Liver (tissue), 8 donors: ENCODE measurements at regions not wholly inside any gene's neighbourhood (a gene's known extent, or its start where the extent isn't known, plus 50 kb on each side); places are given as distances from the start of the nearest gene placed in this dataset.

Experiments used
- DNase-seq: peaks from one replicate; pipeline ENCODE4 v3.0.0-alpha.2; 2017; ENCODE audit warnings: low spot score
- H3K27ac ChIP-seq, 2 donors: one replicate each; pipeline ENCODE4 v1.7.0; 2013; ENCODE audit warnings: inconsistent platforms in 2 of 2, low read length in 2 of 2, control low read depth in 1 of 2, low read depth in 1 of 2, mild to moderate bottlenecking in 1 of 2
- H3K27me3 ChIP-seq, 4 donors: one replicate each; pipeline versions ENCODE4 v1.6.1 to v1.7.0; 2013; ENCODE audit warnings: low read length in 3 of 4, inconsistent platforms in 1 of 4, mild to moderate bottlenecking in 1 of 4, moderate library complexity in 1 of 4; ENCODE audit not compliant: control insufficient read depth in 4 of 4, insufficient read depth in 4 of 4
- H3K36me3 ChIP-seq, 4 donors: one replicate each; pipeline versions ENCODE4 v1.6.1 to v1.7.0; 2013; ENCODE audit warnings: low read length in 3 of 4, mild to moderate bottlenecking in 3 of 4, low read depth in 1 of 4, moderate library complexity in 1 of 4; ENCODE audit not compliant: control insufficient read depth in 4 of 4, insufficient read depth in 3 of 4
- H3K4me1 ChIP-seq, 4 donors: one replicate each; pipeline versions ENCODE4 v1.6.1 to v1.7.0; 2013; ENCODE audit warnings: low read length in 3 of 4, mild to moderate bottlenecking in 3 of 4, moderate library complexity in 1 of 4; ENCODE audit not compliant: control insufficient read depth in 4 of 4, insufficient read depth in 4 of 4
- H3K4me3 ChIP-seq, 3 donors: one replicate each; pipeline versions ENCODE4 v1.6.1 to v1.7.0; 2013; ENCODE audit warnings: low read length in 3 of 3, control low read depth in 1 of 3, low read depth in 1 of 3, mild to moderate bottlenecking in 1 of 3
- H3K9ac ChIP-seq, 2 donors: one replicate each; pipeline ENCODE4 v1.7.0; 2013; ENCODE audit warnings: low read length in 2 of 2, mild to moderate bottlenecking in 2 of 2, moderate library complexity in 2 of 2, control low read depth in 1 of 2, low read depth in 1 of 2
- H3K9me3 ChIP-seq, 4 donors: one replicate each; pipeline versions ENCODE4 v1.6.1 to v1.7.0; 2013; ENCODE audit warnings: low read length in 3 of 4; ENCODE audit not compliant: control insufficient read depth in 4 of 4
- CTCF ChIP-seq: fragments of 150-350 bp; IDR thresholded peaks from 2 replicates; pipeline ENCODE4 v1.5.1; 2017; ENCODE audit warnings: improper control_type of control experiment, low read depth, low read length; ENCODE audit not compliant: missing input control
- EGR1 ChIP-seq, 2 donors: IDR thresholded peaks; 2 replicates each; pipeline ENCODE4 v1.6.1; 2016 to 2018; ENCODE audit warnings: antibody characterized with exemption in 2 of 2, low read depth in 2 of 2
- FOXA1 ChIP-seq: IDR thresholded peaks from 2 replicates; pipeline ENCODE4 v1.6.1; 2016; ENCODE audit warnings: antibody characterized with exemption
- FOXA2 ChIP-seq: IDR thresholded peaks from 2 replicates; pipeline ENCODE4 v1.6.1; 2016; ENCODE audit warnings: antibody characterized with exemption
- GABPA ChIP-seq, 2 donors: IDR thresholded peaks in 1 of 2; conservative IDR thresholded peaks in 1 of 2; 2 replicates each; pipeline ENCODE4 v1.6.1; 2016; ENCODE audit warnings: antibody characterized with exemption in 2 of 2, mild to moderate bottlenecking in 1 of 2, moderate library complexity in 1 of 2
- HNF4A ChIP-seq, 2 donors: conservative IDR thresholded peaks; 2 replicates each; pipeline ENCODE4 v1.6.1; 2016; ENCODE audit warnings: antibody characterized with exemption in 2 of 2, mild to moderate bottlenecking in 2 of 2
- HNF4G ChIP-seq: IDR thresholded peaks from 2 replicates; pipeline ENCODE4 v1.6.1; 2016; ENCODE audit warnings: antibody characterized with exemption
- JUND ChIP-seq, 2 donors: IDR thresholded peaks; 2 replicates each; pipeline ENCODE4 v1.6.1; 2016; ENCODE audit warnings: antibody characterized with exemption in 2 of 2
- MAX ChIP-seq: IDR thresholded peaks from 2 replicates; pipeline ENCODE4 v1.6.1; 2016; ENCODE audit warnings: antibody characterized with exemption
- NR2F2 ChIP-seq: IDR thresholded peaks from 2 replicates; pipeline ENCODE4 v1.6.1; 2016; ENCODE audit warnings: antibody characterized with exemption
- RAD21 ChIP-seq, 2 donors: IDR thresholded peaks; 2 replicates each; pipeline ENCODE4 v1.6.1; 2016; ENCODE audit warnings: antibody characterized with exemption in 2 of 2, mild to moderate bottlenecking in 2 of 2
- REST ChIP-seq: IDR thresholded peaks from 2 replicates; pipeline ENCODE4 v1.6.1; 2016; ENCODE audit warnings: antibody characterized with exemption, mild to moderate bottlenecking
- RXRA ChIP-seq, 2 donors: IDR thresholded peaks; 2 replicates each; pipeline ENCODE4 v1.6.1; 2017 to 2018; ENCODE audit warnings: antibody characterized with exemption in 2 of 2, mild to moderate bottlenecking in 1 of 2
- SP1 ChIP-seq: IDR thresholded peaks from 2 replicates; pipeline ENCODE4 v1.6.1; 2018; ENCODE audit warnings: antibody characterized with exemption, mild to moderate bottlenecking
- TAF1 ChIP-seq: conservative IDR thresholded peaks from 2 replicates; pipeline ENCODE4 v1.6.1; 2016; ENCODE audit warnings: antibody characterized with exemption, mild to moderate bottlenecking
- YY1 ChIP-seq: IDR thresholded peaks from 2 replicates; pipeline ENCODE4 v1.6.1; 2016; ENCODE audit warnings: antibody characterized with exemption, mild to moderate bottlenecking
- WGBS: extraction: QIAGEN DNeasy Blood & Tissue Kit; methylation state at CpG from one replicate; pipeline ENCODE4 v1.1.7; 2013; 5-methylcytosine and 5-hydroxymethylcytosine counted together
- TF ChIP-seq, protein P1 (sequence below): IDR thresholded peaks from 2 replicates; pipeline ENCODE4 v1.6.1; 2016; ENCODE audit warnings: antibody characterized with exemption
- TF ChIP-seq, protein P2 (sequence below): IDR thresholded peaks from 2 replicates; pipeline ENCODE4 v1.6.1; 2016; ENCODE audit warnings: antibody characterized with exemption
- donor health status: healthy.
- donor health status: healthy.
- donor health status: healthy.
- donor health status: healthy.
- donor health status: healthy.

- Histone ChIP-seq H3K9ac (no peak overlapping the region), H3K4me1 (no peaks in the 10 kb centered on the region), H3K27me3 (no peaks in the 10 kb centered on the region), H3K4me3 (no peak overlapping the region), H3K9me3 (no peaks in the 10 kb centered on the region), H3K27ac (no peak overlapping the region), H3K36me3 (no peaks in the 10 kb centered on the region)
- WGBS: 94% methylated on average over 2 of the region's 2 CpGs
- DNase-seq: no peak
- TF ChIP-seq FOXA2 (no peak), HNF4A (conservative IDR thresholded peaks at IDR 0.05) (no peak), REST (no peak), NR2F2 (no peak), GABPA (IDR thresholded peaks at IDR 0.05 in 1 of 2, conservative IDR thresholded peaks at IDR 0.05 in 1 of 2) (no peak), JUND (IDR thresholded peaks at IDR 0.05) (no peak), MAX (no peak), TAF1 (no peak), RAD21 (IDR thresholded peaks at IDR 0.05) (no peak), FOXA1 (no peak), SP1 (no peak), YY1 (no peak), RXRA (IDR thresholded peaks at IDR 0.05) (no peak), HNF4G (no peak)
- TF ChIP-seq, protein P1, sequence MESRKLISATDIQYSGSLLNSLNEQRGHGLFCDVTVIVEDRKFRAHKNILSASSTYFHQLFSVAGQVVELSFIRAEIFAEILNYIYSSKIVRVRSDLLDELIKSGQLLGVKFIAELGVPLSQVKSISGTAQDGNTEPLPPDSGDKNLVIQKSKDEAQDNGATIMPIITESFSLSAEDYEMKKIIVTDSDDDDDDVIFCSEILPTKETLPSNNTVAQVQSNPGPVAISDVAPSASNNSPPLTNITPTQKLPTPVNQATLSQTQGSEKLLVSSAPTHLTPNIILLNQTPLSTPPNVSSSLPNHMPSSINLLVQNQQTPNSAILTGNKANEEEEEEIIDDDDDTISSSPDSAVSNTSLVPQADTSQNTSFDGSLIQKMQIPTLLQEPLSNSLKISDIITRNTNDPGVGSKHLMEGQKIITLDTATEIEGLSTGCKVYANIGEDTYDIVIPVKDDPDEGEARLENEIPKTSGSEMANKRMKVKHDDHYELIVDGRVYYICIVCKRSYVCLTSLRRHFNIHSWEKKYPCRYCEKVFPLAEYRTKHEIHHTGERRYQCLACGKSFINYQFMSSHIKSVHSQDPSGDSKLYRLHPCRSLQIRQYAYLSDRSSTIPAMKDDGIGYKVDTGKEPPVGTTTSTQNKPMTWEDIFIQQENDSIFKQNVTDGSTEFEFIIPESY: no peak
Observed at GRCh38 chr18:34623557-34623956, 86.5 kb upstream of the DTNA start.

DNA sequence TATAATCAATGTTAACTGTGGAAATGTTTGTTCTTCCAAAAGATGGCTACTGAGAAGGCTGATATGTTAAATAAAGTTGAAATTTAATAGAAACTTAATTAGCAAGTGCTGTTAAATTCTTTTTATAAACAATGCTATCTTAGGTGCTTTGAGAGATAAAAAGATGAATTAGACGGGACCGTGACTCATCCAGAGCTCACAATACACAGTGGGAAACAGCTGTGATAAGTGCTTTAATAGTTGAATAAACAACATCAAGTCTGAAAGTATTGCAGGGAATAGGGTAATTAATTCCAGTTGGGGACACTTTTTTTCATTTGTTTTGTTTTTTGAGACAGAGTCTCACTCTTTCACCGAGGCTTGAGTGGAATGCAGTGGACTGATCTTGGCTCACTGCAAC lies 85.5 kb upstream of the DTNA start:
- no peak overlapping the region for H3K4me3 ChIP-seq
- no peaks in the 10 kb centered on the region for H3K9me3 ChIP-seq
- WGBS: 79% methylated on average over 3 of the region's 3 CpGs
- H3K27ac ChIP-seq: no peak overlapping the region
- H3K4me1 ChIP-seq: no peaks in the 10 kb centered on the region
- TF ChIP-seq RAD21 (IDR thresholded peaks at IDR 0.05) (no peak), JUND (IDR thresholded peaks at IDR 0.05) (no peak), CTCF (no peak), RXRA (IDR thresholded peaks at IDR 0.05) (no peak), EGR1 (IDR thresholded peaks at IDR 0.05; ENCODE audit: low read depth in 2 of 2) (no peak), NR2F2 (no peak), MAX (no peak), FOXA2 (no peak), FOXA1 (no peak), HNF4G (no peak), YY1 (no peak)
- TF ChIP-seq, protein P2, sequence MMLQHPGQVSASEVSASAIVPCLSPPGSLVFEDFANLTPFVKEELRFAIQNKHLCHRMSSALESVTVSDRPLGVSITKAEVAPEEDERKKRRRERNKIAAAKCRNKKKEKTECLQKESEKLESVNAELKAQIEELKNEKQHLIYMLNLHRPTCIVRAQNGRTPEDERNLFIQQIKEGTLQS: no peak
- no peak for DNase-seq
- no peak overlapping the region for H3K9ac ChIP-seq
- H3K36me3 ChIP-seq: no peaks in the 10 kb centered on the region
- H3K27me3 ChIP-seq: no peaks in the 10 kb centered on the region
